ENCODE measurements at regions not wholly inside any gene's neighbourhood (a gene's known extent, or its start where the extent isn't known, plus 50 kb on each side); places are given as distances from the start of the nearest gene placed in this dataset.
"Not testable (repeated sequence)": the region's sequence is repeated elsewhere in the genome, so short reads cannot be mapped to it uniquely, and the experiment has no call there.

DNA sequence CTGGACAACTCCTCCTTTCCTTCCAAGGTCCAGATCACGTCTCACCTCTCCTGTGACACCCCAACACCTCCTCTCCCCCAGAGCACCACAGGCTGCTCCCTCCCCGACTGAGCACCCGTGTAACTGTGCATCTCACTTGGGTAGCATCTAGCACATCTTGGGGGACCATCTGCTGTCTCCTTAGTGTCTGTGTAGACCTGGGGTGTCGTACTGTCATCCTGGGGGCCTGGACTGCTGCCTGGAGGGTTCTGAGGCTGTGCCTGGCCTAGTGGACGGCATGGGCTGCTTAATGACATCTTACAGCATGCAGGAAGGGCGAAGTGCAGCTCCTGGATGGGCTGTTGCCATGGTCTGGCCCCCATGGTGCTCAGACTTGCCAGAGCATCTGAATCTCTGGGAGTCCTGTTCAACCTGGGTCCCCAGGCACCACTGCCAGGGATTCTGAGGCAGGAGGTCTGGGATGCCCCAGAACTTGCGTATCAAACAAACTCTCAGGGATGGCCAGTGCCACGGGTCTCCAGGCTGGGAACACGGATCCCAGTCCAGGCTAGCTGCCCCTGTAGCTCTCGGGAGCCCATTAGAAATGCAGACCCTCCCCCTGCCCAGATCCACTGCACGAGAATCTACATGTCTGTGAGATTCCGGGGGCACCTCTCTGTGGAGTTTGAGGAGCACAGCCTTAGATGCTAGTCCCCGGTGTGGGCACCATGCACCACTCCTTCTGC lies 194.4 kb upstream of the ZNF469 start:
- DNase-seq, result not testable (repeated sequence)

GRCh38 chr16:88190592-88191095 lies 192.1 kb upstream of the ZNF469 start:
- not testable (repeated sequence) for DNase-seq

DNA sequence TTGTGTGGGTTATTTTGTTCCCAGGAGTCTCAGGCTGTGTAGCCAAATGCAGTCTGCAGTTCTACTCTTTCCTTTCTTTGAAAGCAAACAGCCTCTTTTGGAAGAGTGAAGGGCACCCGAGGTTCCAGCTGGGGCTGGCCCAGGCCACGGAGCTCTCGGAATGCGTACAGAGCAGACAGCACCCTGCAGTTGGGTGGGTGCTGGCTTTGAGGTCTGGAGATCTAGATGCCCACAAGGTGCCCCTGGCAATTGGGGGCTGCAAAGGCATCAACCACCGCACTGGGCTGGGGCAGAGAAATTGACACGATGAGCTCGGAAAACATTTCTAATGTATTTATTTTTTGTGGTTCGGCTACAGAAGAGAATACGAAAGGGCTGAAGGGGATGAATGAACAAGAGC lies 191.6 kb upstream of the ZNF469 start:
- not testable (repeated sequence) for DNase-seq

DNA sequence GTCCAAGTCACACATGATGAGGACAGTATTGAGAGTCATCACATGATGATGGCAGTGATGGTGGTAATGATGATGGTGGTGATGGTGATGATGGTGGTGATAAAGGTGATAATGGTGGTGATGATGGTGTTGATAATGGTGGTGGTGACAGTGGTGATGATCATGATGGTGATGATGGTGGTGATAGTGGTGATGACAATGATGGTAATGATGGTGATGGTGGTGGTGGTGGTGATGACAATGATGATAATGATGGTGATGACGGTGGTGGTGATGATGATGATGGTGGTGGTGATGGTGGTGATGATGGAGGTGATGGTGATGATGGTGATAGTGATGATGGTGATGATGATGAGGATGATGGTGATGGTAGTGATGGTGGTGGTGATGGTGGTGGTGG lies 190.2 kb upstream of the ZNF469 start:
- DNase-seq, result no peak

DNA sequence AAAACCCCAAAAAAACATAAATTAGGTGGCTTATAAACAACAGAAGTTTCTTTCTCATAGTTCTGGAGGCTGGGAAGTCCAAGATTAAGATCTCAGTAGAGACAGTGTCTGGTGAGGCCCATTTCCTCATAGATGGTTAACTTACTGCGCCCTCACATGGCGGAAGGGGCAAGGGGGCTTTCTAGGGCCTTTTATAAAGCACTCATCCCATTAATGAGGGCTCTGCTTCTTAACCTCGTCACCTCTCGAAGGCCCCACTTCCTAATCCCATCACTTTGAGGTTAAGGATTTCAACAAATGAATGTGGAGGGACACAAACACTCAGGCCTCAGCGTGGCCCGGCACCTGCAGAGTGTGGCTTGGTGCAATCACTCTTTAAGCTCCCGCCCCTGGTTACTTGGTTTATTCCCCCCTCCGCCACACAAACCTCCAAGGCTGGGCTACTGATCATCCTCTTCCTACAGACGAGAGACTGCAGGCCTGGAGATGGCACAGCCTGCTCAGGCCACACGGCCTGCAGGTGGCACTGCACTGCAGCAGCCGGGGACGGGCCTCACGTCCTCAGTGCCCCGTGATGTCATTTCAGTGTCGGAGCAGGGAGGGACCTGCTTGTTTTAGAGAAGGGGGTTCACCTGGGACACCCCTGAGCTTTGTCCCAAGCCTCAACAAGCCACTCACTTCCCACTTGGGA lies 188.9 kb upstream of the ZNF469 start:
- not testable (repeated sequence) for DNase-seq

- no peak for DNase-seq
Observed at GRCh38 chr16:88194397-88195268, 188.1 kb upstream of the ZNF469 start.

- no peak for DNase-seq
Observed at GRCh38 chr16:88195269-88195705, 187.5 kb upstream of the ZNF469 start.

- DNase-seq, result no peak
Observed at GRCh38 chr16:88195911-88196465, 186.8 kb upstream of the ZNF469 start.

DNA sequence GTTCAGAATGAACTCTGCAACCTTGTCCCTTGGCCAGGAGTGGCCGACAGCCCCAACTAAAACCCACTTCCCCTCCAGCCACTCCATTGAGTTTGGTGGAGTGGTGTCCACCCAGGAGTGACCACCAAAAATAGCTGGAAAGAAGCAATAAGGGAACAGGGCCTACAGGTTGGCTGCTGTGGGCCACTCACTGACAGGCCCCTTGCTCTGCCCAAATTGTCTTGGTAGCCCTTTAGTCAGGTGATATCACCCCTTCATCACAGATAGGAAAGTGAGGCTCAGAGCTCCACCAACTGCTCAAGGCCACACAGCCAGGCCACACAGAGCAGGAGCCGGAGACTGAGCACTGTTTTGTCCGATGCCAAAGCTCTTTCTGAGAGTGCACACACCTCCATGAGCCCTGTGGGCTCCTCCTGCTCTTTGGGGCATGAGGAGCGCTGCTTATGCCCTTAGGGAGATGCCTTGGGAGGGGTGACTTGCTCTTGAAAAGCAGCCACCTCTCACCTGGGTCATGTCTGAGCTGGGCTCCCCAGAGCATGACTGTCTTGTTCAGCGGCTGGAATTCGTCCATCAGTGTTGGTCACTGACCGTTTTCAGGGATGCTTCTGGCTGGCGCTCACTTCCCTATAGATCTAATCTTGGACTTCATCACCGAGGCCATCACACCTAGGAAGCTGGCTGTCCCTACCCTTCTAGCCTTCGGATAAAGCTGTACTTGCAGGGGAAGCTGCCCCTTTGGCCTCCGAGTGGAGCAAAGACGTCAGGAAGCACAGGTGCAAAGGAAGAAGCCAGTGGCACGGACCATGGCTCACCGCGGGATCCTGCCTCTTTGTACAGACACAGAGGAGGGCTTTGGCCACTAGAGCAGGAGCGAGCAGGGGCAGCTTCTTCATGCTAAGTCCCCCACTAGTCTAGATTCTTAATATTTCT lies 186.0 kb upstream of the ZNF469 start:
- no peak for DNase-seq

DNA sequence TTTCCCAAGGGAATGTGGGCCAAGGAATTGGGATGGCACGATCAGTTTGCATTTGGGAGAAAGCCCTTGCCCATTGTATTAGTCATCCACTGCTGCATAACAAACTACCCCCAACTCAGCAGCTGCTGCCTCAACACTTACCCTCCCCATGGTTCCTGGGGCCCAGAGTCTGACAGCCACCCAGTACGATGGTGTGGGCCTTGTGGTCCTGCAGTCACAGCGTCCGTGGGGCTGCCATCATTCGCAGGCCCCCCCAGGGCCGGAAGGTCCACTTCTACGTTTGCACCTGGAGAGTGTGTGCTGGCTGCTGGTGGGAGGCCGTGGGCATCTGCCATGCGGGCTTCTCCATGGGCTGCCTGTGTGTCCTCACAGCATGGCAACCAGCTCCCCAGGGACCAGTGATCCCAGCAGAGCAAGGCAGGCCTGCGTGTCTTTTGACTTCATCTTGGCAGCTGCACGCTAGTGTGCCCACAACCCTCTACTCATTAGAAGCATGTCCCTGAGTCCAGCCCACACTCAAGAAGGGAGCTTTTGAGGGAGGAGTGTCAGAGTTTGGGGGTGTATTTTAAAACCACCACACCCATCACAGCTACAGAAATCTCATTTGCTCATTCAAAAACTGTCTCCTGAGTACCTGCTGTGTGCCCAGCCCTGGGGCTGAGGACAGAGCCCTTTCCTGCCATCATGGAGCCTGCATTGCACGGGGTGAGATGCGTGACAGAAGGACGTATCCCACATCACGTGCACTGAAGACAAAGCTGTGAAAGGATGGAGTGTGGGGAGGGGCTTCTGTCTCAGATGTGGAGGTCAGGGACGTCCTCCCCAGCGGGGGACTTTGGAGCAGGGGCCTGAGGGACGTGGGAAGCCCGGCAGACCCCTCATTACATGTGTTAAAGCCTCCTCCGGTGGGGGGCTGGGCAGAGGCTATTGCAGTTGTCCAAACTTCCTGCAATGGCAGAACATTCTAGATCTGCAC lies 185.0 kb upstream of the ZNF469 start:
- DNase-seq, result no peak

DNA sequence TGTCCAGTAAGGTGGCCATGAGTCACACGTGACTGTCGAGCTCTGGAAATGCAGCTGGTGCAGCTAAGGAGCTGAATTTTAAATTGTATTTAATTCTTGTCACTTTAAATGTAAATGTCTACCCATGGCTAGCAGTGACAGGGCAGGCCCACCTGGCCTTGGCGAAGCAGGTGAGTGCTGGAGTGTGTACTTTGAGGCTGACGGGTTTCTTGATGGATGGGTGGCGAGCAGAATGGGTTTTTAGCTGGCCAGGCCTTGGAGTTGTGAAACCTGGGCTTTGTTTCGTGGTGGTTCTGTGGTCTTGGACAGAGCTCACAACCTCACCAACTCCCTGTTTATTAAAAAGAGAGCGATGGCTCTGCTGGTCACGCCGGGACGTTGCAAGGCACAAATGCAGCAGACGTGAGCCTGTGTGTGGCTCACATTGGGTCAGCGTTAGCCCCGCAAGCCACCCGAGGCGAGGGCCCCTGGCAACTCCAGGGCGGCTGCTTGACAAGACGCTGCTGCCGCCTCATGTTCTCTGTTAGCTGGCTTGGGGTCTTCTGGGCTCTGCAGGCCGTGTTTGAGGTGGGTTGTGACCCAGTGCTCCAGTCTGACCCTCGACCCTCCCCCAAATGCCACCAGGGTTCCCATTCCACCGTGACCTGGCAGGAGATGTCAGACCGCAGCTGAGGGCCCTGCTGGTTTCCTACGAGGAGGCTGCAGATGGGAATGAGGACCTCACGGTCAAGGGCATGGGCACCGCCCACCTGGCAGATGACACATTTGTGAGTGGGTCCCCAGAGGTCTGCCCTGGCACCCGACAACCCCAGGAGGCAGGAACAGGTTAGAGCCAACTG lies 184.1 kb upstream of the ZNF469 start:
- not testable (repeated sequence) for DNase-seq

- not testable (repeated sequence) for DNase-seq
Observed at GRCh38 chr16:88199296-88200153, 183.2 kb upstream of the ZNF469 start.

- not testable (repeated sequence) for DNase-seq
Observed at GRCh38 chr16:88200154-88200895, 182.4 kb upstream of the ZNF469 start.

DNA sequence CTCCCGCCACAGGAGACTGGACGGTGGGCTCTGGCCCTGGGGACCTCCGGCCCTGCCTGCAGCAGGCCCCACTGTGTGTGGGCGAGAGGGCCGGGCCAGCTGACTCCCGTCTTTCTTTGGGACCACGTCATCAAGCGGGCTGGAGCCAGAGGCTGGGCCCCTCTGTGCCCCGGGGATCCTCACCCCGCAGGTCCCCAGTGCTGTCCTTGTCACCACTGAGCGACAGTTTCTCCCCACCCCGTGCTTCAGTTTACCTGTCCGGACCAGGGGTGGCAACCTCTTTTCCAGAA lies 181.9 kb upstream of the ZNF469 start:
- no peak for DNase-seq

DNA sequence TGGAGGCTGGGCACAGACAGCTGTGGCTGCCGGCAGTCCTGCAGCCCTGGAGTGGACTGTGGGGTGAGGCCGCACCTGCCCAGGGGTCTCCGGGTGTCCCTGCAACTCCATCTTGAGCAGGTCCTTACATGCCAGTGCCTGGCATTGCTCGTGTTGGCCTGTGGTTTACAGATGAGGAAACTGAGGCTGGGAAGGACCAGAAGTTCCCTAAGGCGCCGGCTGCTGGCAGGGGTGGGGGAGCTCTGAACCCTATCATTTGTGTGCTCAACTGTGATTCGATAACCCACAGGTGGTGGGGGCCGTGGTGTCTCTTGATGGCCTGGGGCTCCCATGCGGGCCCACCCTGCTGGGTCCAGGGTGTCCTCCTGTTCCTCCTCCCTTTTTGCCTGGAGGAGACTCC lies 181.1 kb upstream of the ZNF469 start:
- DNase-seq, result not testable (repeated sequence)

DNA sequence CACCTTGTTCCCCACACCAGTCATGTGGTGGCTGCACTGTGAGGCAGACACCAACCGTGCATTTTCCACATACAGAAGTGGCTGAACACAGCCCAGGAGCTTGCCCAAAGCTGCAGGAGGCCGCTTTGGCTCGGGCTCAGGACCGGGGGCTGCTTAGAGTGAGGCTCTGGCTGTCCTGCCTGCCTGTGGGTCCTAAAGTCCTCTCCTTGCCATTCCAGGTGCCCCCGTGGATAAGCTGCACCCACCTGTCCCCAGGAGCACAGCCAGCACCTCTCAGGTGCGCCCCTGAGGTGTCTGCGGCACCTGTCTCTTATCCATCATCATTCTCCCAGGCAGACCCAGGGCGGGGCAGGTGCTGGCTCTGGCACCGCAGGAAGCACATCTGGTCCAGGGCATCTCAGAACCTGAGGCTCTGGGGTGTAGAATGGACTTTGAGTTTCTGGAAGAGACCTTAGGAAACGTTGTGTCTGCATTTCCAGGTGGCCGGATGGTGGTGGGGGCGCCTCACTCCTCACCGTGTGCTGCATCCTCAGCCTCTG lies 180.5 kb upstream of the ZNF469 start:
- DNase-seq, result no peak

DNA sequence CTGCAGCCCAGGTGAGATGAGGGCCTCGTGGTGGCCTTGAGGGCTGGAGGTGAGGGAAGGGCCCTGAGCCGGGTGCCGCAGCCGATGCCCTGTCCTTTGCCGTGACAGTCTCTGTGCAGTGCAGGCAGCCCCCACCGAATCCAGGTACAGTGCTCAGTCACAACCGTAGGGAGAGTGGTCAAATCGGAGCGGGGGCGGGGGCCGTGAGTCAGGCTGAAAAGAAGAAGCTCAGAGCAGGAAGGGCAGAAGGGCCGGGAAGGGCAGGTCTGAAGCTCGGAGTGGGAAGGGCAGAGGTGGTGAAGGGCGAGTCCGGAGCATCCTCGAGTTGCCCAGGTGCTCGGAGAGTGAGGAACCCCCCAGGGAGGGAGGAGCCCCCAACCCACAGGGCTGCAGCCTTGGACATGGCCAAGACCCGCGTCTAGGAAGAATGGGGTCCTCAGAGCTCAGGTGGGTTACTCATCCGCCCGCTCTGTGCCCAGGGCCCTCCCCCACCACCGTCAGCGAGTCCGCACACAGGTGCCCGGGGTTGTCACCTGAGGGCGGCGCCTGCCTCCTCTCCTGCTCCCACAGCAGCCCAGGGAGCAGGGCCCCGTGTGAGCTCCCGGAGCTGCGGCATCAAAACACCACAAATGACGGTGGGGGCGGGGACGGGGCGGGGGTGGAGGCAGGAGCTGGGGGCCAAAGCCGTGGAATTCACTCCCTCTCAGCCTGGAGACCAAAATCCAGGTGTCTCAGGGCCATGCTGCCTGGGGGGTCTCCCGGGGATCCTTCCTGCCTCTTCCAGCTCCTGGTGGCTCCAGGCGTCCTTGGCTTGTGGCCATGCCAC lies 179.7 kb upstream of the ZNF469 start:
- not testable (repeated sequence) for DNase-seq

All from NCI-H748 treated with DMSO at 0.1 percent for 48 hours (cell line).